Loucy (cell line): ENCODE measurements at regions not wholly inside any gene's neighbourhood (a gene's known extent, or its start where the extent isn't known, plus 50 kb on each side); places are given as distances from the start of the nearest gene placed in this dataset.

Source experiments
- H2AFZ ChIP-seq: fragments of 200-600 bp; sonication (generic); 2 replicates; pipeline ENCODE4 v1.6.0; 2016; ENCODE audit warnings: antibody characterized with exemption, mild to moderate bottlenecking, low read length, moderate library complexity
- H3F3A ChIP-seq: fragments of 200-600 bp; 2 replicates; pipeline ENCODE4 v1.6.0; 2016; ENCODE audit warnings: antibody characterized with exemption, low read depth, mild to moderate bottlenecking
- H3K27me3 ChIP-seq: fragments of 200-600 bp; sonication (generic); 2 replicates; pipeline ENCODE4 v1.6.1; 2014; ENCODE audit warnings: low read length, mild to moderate bottlenecking; ENCODE audit not compliant: insufficient read depth, poor library complexity, severe bottlenecking
- H3K36me3 ChIP-seq: fragments of 200-600 bp; sonication (generic); 2 replicates; pipeline ENCODE4 v1.6.1; 2016; ENCODE audit warnings: low read length; ENCODE audit not compliant: insufficient read depth
- H3K4me1 ChIP-seq: fragments of 200-600 bp; sonication (generic); 2 replicates; pipeline ENCODE4 v1.5.1; 2014; ENCODE audit warnings: low read length, mild to moderate bottlenecking; ENCODE audit not compliant: insufficient read depth, poor library complexity, severe bottlenecking
- H3K4me2 ChIP-seq: fragments of 200-600 bp; sonication (generic); 2 replicates; pipeline ENCODE4 v1.6.0; 2014; ENCODE audit warnings: antibody characterized with exemption, low read length, low read depth, mild to moderate bottlenecking; ENCODE audit not compliant: poor library complexity, severe bottlenecking
- H3K4me3 ChIP-seq: fragments of 200-600 bp; sonication (generic); 2 replicates; pipeline ENCODE4 v1.5.1; 2014; ENCODE audit warnings: low read length, mild to moderate bottlenecking, mixed read lengths; ENCODE audit not compliant: poor library complexity, severe bottlenecking
- H3K79me2 ChIP-seq: fragments of 200-600 bp; sonication (generic); 2 replicates; pipeline ENCODE4 v1.6.1; 2014; ENCODE audit warnings: low read length; ENCODE audit not compliant: insufficient read depth
- H3K9ac ChIP-seq: fragments of 200-600 bp; sonication (generic); 2 replicates; pipeline ENCODE4 v1.6.0; 2014; ENCODE audit warnings: mild to moderate bottlenecking, low read depth, low read length, moderate library complexity; ENCODE audit not compliant: poor library complexity, severe bottlenecking
- H3K9me2 ChIP-seq: fragments of 200-600 bp; sonication (generic); replicated peaks from 2 replicates; pipeline ENCODE4 v1.6.1; 2016; ENCODE audit warnings: low read depth, low read length, mixed read lengths
- H3K9me3 ChIP-seq: fragments of 200-600 bp; sonication (generic); 2 replicates; pipeline ENCODE4 v1.6.1; 2014; ENCODE audit warnings: mild to moderate bottlenecking, antibody characterized with exemption, low read length, low read depth; ENCODE audit not compliant: insufficient read depth
- H4K20me1 ChIP-seq: fragments of 200-600 bp; sonication (generic); 2 replicates; pipeline ENCODE4 v1.6.0; 2014; ENCODE audit warnings: antibody characterized with exemption, low read length, mild to moderate bottlenecking; ENCODE audit not compliant: insufficient read depth, poor library complexity, severe bottlenecking
- CTCF ChIP-seq: fragments of 200-600 bp; sonication (generic); conservative IDR thresholded peaks from 2 replicates; pipeline ENCODE4 v1.5.1; 2014; ENCODE audit warnings: mild to moderate bottlenecking, antibody characterized with exemption, low read length
- EZH2phosphoT487 ChIP-seq: fragments of 200-600 bp; IDR thresholded peaks from 2 replicates; pipeline ENCODE4 v1.6.1; 2018; ENCODE audit warnings: antibody characterized with exemption, mild to moderate bottlenecking, moderate library complexity, borderline replicate concordance

DNA sequence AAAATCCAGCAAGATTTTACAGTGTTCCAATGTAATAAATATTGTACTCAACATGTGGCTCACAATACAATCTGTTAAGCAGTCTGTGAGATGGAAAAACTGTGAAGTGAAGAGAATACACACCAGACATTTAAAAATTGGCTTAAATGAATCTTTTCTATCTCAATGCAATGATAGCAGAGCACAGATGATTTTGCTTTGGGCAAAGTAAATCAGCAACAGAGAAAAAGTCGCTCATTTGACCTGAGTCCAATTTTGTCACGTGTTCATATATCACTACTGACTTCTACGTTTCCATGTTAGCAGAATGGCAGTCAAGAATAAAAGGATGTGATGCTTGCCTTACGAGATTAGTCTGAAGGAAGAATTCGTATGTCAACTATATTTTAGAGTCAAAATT is 506.7 kb downstream of the POM121L12 start:
- no peaks in the 10 kb centered on the region for H3K4me1 ChIP-seq
- no peaks in the 10 kb centered on the region for H3K79me2 ChIP-seq
- no peak overlapping the region for H3K9ac ChIP-seq
- H3K4me2 ChIP-seq: no peak overlapping the region
- no peaks in the 10 kb centered on the region for H3F3A ChIP-seq
- H3K27me3 ChIP-seq: no peaks in the 10 kb centered on the region
- no peaks in the 10 kb centered on the region for H3K9me3 ChIP-seq
- TF ChIP-seq EZH2phosphoT487 (no peak), CTCF (no peak)
- no peaks in the 10 kb centered on the region for H3K9me2 ChIP-seq
- no peak overlapping the region for H3K4me3 ChIP-seq
- no peaks in the 10 kb centered on the region for H4K20me1 ChIP-seq
- no peak overlapping the region for H2AFZ ChIP-seq
- no peaks in the 10 kb centered on the region for H3K36me3 ChIP-seq
